HG02852 (cell line): ENCODE measurements at regions not wholly inside any gene's neighbourhood (a gene's known extent, or its start where the extent isn't known, plus 50 kb on each side); places are given as distances from the start of the nearest gene placed in this dataset.

ENCODE experiments used
- ATAC-seq: cut with Tn5 transposase; IDR thresholded peaks from one replicate; pipeline ENCODE4 v1.9.1; 2021; ENCODE audit warnings: mild to moderate bottlenecking, moderate library complexity; ENCODE audit not compliant: unreplicated experiment

DNA sequence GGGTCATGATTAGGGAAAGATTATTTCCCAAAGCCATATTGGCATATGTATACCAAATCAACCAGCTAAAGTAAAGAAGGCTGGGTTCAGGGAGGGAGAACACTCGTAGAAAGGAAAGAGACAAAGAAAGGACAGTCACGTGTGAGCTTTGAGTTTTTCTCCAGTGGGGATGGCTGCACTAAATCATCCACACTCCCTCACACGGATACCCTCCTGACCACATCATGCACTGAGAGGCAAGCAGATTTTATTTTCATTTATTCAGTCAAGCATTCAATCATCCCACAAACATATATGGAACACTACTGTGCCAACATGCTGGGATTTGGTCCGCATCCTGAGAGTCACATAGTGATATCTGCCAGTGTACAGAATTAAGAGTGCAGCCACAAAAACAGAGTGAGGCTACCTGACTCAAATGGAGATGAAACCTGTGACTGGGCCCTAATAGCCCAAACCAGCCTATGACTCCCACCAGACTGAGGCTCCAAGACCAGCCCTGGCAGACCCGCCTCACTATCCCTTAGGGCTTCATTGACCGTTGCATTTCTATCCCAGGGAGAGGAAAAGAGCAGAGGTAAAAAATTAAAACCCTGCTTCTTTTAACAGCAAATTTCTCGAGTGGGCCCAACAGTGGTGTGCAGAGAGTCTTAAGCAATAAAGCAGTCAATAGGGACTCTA, 155.9 kb downstream of the BARHL2 start:
- ATAC-seq = no peak

DNA sequence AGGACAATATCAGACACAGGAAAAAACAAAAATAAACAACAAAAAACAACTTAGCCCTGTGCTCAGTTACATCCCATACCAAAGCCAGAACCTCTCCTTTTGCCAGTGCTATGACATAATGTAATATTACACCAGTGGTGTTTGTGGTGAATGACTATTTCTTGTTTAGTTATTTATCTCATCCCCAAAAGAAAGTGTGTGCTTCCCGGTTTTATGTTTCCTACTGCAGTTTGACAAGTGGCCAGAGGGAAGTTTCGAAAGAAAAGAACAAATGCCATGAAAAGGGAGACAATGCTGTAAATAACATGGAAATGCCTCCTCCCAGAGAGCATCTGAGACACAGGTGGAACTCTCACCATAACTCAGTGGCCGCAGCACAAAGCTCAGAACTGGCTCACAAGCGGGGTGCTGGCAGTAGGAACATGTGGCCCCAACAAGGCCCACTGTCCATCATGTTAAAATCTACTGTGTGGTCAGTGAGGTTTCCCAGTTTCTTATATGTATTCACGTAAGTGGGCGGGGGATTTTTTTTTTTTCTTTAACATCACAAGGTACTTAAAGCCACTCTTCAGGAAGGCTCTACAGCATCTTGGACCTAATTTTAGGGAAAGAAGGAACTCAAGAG, 158.2 kb downstream of the BARHL2 start:
- ATAC-seq = no peak

DNA sequence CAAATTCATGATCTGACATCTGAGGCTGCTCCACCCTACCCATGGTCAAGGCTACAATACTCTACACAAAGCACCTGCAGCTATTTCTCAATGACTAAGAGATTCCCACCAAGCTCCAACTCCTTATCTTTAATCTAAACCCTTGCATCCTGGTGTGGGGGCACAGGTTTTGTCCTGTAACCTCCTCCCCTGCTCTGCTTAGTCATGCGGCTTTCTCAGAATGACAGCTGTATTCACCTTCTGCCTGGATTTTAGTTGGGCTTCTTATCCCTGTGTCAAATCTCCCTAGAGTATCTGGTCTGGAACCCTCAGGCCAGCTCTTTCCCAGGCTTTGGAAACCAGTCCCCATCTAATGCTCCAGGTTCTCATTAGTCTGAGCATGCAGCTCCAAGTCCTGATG, 159.0 kb downstream of the BARHL2 start:
- ATAC-seq = no peak

DNA sequence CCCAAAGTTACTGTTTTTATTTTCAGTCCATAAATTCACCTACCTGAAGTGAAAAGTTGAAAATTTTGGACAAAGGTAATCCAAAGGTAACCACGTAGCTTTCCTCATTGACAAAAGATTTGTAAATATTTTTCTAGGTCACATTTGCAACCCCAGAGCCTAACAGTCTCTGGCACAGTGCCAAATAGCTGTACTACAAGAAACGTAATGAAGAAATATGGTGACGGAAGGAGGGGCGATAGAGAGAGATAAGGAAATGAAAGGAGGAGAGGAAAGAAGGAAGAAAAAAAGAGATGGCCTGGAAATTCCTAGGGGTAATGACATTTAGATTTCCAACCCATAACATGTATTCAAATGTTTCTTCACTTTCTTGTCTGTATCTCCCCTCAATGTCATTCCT, 159.4 kb downstream of the BARHL2 start:
- no peak for ATAC-seq

DNA sequence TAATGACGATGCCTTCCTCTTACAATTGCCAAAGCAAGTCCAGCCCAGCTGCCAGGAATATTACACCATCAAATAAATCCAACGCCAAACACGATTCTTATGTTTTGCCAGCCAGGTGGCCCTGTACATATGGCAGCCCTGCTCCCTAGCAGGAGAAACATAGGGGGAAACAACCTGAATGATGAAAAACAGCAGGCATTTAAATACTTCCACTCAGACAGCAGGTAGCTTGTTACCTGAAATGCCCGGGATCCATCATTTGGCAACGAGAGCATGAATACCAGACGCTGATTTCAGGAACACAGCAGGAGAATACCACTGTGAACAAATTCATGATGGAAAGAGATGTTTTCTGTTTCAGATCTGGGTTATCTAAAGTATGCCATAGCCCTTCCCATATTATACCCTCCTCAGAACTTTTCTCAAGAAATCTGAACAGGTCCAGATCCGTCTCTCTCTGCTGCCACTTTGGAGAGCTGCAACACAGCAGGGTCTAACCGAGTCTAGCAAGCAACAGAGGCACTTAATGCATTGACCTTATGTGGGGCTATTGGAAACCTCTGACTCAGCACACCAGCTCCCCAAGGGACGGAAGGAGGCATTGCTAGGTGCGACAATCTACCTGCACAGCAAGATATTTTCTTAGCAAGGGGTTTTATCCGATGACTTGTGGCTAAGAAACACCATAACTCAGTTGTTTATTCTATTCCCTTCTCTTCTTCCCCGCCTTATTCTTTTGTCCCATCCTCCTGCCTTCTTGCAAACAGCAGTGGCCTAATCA, 166.3 kb downstream of the BARHL2 start:
- ATAC-seq = no peak

DNA sequence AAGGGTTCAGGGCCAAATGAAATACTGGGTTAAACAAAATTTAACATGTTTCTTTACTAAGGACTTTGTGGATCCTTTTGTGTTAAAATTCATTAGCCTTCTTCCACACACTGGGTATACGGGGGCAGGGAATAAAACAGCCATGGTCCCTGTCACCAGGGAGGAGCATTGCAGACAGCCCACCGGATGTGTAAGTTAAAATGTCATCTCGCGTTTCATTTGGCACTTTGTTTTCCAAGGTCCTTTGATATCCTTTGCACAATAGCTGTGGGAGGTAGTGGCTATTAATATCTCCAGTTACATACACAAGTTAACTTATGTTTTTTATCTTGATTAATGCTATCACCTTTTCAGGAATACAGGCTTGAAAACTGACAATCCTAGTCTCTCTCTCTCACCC, 172.7 kb downstream of the BARHL2 start:
- ATAC-seq = no peak

DNA sequence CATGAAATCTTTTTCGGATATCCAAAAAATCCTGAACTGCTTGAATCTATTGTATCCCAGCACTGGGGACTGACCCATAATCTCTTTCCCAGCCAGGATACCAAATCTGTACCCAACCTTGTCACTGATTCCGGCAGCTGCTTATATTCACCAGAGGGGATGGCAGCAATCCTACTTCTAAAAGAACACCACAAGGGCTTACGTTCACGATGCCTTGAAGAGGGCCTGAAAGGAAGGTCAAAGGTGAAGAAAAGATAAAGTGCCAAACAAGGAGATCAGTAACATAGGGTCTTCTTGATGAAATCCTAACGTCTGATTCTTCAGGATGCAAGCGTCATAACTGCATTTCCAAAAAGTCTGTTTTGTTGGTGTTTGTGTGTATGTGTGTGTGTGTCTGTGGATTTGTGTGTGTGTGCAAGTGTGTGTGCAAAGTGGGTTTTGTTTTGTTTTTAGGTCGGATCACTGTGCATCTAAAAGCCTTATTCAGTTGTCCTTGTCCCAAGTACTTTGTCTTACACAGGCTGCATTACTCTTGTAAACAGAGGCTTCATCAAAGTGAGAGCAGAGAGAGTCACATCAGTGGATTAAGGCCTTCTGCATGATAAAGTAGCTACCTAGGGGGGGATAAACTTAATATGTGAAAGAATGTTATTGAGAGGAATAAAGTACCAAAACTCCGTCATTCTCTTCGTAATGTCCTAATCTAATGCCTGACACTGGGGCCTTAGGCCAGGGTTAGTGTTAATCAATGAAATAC, 179.3 kb downstream of the BARHL2 start:
- no peak for ATAC-seq

DNA sequence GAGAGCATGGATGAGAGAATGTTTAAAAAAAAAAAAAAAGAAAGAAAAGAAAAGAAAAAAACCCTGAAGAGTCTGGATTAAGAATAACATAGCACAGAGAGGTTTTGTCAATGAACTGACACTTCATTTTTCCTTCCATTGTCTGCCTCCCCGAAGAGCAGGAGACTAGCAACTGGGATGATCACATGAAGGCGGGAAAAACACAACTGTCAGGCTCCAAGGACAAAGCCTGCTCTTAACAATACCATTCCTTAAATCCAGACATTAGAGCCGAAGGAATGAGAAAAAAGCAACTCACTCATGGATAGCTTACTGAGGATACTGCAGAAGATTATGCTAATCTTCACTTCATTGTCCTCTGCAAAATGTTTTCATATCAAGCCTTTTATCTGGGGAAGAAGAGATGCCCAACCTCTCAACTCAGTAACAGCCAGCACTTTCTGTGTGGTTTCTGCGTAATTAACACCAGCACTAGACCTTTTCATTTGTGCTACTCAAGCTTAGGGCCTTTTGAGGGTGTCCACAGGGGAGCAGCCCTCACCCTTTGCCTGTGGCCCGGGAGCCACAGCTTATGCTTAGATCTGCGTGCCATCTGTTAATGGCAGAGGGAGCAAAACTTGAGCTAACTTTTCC, 182.3 kb downstream of the BARHL2 start:
- no peak for ATAC-seq

DNA sequence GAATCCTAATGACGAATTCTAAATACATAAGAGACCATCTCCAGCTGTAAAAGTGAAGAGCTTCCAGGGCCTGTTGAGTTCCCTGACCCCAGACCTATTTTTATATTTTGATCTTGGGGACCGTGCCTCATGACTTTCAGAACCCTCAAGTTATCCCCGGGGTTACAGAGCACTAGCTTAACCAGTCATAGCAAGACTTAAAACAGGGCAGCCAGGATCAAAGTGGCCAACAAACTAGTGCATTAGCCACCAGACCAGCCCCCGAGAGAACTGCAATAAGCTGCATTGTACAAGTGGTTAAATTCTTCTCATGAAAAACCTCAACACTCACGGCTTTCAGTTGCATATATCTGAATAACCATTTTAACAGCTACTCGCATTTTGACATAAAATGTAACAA, 183.0 kb downstream of the BARHL2 start:
- no peak for ATAC-seq

DNA sequence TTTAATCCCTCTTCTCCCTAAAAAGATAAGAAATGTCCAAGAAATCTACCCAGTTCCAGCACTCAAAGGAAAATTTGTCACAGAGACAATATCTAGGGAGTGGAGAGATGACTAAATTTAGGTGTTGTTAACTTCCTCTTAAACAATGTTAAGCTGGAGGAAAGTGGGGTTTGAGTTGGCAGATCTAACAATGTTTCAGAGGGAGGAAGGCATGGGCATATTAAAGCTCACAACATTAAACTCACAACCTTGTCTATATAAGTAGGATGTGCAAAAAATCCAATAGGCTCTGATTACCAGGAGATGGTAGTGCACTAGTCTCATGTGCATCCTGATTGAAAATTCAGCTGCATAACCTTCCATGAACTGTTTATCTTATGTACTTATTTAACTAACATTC, 190.1 kb downstream of the BARHL2 start:
- no peak for ATAC-seq

DNA sequence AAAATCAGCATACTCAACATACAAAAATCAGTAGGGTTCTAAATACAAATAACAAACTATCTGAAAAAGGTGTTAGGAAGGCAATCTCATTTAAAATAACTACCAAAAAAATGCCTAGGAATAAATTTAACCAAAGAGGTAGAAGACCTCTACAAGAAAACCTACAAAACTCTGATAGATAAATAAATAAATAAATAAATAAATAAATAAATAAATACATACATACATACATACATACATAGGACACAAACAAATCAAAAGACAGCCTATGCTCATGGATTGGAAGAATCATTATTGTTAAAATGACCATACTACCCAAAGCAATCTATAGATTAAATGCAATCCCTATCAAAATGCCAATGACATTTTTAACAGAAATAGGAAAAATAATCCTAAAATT, 194.7 kb downstream of the BARHL2 start:
- ATAC-seq = no peak

DNA sequence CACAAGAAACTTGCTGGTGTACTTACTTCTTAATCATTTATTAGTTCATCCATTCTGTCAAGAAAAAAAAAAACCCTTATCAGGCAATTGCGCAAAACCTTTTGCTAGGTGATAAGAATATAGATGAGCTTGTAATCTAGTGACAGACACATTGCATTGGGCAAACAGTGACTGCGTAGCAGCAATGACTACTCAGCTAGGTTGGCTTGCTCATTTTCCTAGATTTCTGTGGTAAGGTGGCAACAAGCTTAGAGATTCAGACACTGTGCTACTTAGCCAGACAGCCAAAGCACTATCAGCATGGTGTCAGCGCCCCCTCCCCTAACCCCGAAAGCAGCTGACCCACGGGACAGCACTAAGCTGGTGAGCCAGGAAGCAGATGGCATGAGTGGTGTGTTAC, 203.1 kb downstream of the BARHL2 start:
- no peak for ATAC-seq

DNA sequence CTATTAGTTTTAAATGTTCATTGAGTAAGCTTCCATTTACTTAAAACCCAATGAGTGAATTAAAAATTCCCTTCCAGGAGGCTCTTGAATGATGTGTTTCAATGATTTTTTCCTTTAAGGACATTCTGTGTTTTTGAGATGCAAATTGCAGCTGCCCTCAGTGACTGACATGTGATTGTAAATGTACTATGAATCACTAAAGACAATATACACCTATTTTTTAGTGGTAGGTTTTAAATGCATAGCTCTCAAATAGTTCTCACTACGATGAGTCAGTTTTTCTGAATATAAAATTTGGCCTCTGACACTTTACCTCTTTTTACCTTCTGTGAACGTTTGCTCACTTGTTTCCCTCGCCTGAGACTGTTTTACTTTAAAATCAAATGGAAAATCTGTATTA, 204.7 kb downstream of the BARHL2 start:
- no peak for ATAC-seq

DNA sequence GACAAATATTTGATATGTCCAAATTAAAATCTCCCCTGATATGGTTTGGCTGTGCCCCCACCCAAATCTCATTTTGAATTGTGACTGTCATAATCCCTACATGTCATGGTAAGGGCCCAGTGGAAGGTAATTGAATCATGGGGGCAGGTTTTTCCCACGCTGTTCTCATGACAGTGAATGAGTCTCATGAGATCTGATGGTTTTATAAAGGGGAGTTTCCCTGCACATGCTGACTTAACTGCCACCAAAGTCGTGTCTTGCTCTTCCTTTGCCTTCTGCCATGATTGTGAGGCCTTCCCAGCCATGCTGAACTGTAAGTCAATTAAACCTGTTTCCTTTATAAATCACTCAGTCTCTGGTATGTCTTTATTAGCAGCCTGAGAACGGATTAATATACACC, 207.0 kb downstream of the BARHL2 start:
- no peak for ATAC-seq

DNA sequence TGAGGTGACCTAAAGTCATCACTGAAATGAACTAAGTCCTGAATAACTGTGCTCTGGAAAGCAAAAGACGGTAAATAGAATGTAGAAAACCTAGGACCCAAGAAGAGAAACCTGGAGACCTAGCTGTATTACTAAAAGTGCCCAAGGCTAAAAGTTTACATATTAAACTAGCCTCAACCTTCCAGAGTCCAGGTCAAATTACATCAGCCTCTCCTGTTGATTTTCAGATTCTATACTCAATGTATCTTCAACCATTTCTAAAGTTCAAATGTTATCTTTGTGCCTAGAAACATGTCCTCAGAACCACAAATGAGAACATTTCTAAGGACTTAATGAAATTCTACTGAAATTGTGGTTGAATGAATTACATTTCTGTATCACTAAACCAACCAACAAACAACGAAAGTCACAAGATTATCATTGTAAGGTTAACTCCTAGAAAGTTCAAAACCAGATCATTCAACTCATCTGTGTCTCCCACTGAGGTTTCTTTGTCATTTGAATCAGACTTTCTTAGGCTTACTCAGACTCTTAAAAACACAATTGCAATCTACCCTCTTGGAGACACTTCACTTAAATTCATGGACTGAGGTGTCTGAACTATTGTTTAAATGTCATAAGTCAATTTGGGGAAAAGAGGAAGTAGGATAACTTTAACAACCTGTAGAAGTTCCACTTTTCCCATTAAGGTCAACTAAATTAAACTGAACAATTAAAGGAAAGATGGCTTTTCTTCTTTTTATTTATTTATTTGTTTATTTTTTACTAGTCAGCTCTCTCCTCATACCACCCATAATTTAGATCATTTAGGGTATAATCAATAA, 207.7 kb downstream of the BARHL2 start:
- no peak for ATAC-seq

DNA sequence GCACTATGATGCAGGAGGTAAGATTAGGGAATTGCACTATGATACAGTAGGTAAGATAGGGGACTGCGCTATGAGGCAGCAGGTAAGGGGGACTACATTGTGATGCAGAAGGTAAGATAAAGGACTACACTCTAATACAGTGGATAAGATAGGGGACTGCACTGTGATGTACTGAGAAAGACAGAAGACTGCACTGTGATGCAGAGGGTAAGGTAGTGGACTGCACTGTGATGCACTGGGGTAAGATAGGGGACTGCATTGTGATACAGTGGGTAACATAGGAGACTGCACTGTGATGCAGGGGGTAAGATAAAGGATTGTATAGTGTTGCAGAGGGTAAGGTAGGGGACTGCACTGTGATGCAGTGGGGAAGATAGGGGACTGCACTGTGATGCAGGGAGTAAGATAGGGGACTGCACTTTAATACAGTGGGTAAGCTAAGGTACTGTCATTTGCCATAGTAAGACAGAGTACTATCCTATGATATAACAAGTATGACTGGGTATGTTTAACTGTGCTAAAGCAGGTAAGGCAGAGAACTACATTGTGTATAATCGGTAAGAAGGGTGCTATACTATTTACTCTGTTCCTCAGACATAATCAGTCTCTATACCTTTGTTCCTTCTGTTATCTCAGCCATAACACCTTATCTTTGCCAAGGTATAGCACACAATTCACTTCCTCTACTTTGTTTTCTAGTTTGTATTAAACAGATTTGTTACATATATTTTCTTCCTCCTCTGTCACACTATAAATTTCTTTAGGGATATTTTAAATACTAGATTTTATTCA, 208.5 kb downstream of the BARHL2 start:
- no peak for ATAC-seq

DNA sequence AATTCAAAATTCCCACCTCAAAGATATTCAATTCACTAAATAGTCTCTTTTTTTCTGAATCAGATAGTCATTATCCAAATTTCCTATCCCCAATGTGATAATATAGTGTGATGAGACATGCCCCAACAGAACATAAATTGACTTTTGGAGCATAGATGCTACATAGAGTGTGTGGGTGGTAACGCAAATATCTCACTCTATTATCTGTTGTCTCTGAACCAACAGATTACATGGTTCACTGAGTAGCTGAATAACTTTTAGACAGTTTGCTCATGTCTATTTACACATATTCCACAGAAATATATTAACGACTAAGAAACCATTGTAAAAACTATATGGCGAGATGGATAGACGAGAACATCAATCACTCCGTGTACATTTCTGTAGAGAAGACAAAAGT, 209.9 kb downstream of the BARHL2 start:
- no peak for ATAC-seq

DNA sequence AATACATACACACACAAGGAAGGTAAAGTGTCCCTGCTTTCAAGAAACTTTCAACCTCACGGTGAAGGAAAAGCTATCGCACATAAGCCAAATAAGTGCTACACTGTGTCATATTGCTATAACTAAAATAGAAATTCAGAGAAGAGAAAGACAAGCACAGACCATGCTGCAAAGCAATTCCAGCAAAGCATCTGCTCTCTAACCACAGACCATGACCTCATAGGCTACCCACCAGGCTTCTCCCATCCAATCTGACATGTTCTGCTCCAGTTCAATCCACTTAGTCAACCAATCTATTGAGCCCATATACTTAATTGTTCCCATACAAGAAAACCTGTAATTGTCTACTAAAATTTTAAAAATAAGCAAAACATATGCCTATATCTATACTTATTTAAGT, 211.3 kb downstream of the BARHL2 start:
- ATAC-seq = no peak

DNA sequence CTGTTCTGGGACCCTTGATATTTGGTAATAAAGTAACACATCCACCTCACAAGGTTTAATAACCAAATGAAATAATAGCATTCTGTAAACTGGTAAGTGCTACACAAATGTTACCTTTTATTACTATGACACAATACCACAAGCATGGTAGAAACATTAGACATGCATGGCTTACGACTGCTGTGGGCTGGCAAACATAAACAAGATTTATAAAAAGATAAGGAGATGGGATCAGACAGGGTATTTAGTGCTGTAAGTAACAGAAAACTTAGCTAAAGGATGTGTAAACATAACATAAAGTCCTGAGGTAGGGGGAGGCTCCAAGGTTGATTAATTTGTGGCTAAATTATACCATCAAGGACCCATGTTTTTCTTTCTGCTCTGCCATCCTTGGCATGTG, 212.6 kb downstream of the BARHL2 start:
- ATAC-seq = no peak
